AG04450 (cell line): ENCODE measurements at regions not wholly inside any gene's neighbourhood (a gene's known extent, or its start where the extent isn't known, plus 50 kb on each side); places are given as distances from the start of the nearest gene placed in this dataset. TPM values are rescaled to one million over a fixed set of nuclear protein-coding genes. Genes with fewer than 3 reads are reported as not detected.

Experiments
- CTCF ChIA-PET: fragments of 300-600, 350-600 bp; formaldehyde crosslinking; extraction: SDS; loops from one replicate; lab custom pipeline; 2022; ENCODE audit warnings: antibody characterized with exemption, inconsistent platforms; lab: Charles Lee
- POLR2A ChIA-PET: fragments of 350-600 bp; formaldehyde crosslinking; extraction: SDS; loops from one replicate; lab custom pipeline; 2021; ENCODE audit warnings: antibody characterized with exemption, inconsistent platforms; lab: Yijun Ruan, JAX
- DNase-seq: peaks from one replicate; pipeline ENCODE4 v3.0.0-alpha.2; 2011; ENCODE audit warnings: low read depth, low spot score
- H3K27ac ChIP-seq: one replicate; pipeline ENCODE4 v1.5.1; 2012; ENCODE audit warnings: low read depth, low read length, control low read depth
- H3K27me3 ChIP-seq: one replicate; pipeline ENCODE4 v1.6.0; 2012; ENCODE audit warnings: low read length; ENCODE audit not compliant: control insufficient read depth, insufficient read depth
- H3K4me3 ChIP-seq: 2 replicates; pipeline ENCODE4 v1.5.1; 2011; ENCODE audit warnings: mild to moderate bottlenecking, low read depth, low read length, control low read depth
- H3K9me3 ChIP-seq: 2 replicates; pipeline ENCODE4 v1.5.1; 2012; ENCODE audit warnings: low read length; ENCODE audit not compliant: control insufficient read depth, insufficient read depth
- CTCF ChIP-seq: IDR thresholded peaks from 2 replicates; pipeline ENCODE4 v1.5.1; 2011; ENCODE audit warnings: low read depth, low read length, control low read depth, inconsistent platforms
- small RNA-seq: library from RNA; depleted of rRNA; stranded (forward); fragments of <200 nt; gene quantifications from one replicate; pipeline ENCODE3, GENCODE V24; 2012; ENCODE audit warnings: low read depth; ENCODE audit not compliant: insufficient read length

GRCh38 chr3:32056559-32057290 is 49.7 kb upstream of the GPD1L start:
- H3K27ac ChIP-seq = no peak overlapping the region
- CTCF ChIA-PET = no interaction called here
- H3K27me3 ChIP-seq = peaks cover 2% of the 10 kb centered on the region
- no peaks in the 10 kb centered on the region for H3K9me3 ChIP-seq
- no peak for TF ChIP-seq CTCF
- POLR2A ChIA-PET = no interaction called here
- no peak for DNase-seq
- no peak overlapping the region for H3K4me3 ChIP-seq

Small RNAs in the stretch of these regions (small RNA-seq; reads per million reads assigned to genes)
- gene RF00019 = not detected
